HG02623 (cell line): ENCODE measurements at regions not wholly inside any gene's neighbourhood (a gene's known extent, or its start where the extent isn't known, plus 50 kb on each side); places are given as distances from the start of the nearest gene placed in this dataset.

Experiments
- ATAC-seq: cut with Tn5 transposase; IDR thresholded peaks from one replicate; pipeline ENCODE4 v1.9.1; 2021; ENCODE audit warnings: moderate library complexity; ENCODE audit not compliant: unreplicated experiment

DNA sequence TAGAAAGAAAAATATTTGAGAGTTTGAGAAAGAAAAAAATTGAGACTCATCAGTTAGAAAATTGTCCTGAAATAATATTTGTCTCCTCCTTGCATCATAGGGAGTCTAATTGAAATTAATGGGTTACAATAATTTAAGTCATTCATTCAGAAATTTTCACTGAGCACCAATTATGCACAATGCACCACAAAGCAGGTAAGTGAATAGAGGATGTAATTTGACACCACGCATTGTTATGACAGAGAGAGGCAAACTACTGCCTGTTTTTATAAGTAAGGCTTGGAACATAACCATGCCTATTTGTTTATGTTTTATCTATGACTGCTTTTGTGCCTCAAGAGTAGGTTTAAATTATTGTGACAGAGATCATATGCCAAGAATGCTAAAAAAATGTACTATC lies 537.9 kb upstream of the FAT3 start:
- no peak for ATAC-seq

GRCh38 chr11:91686281-91686680 lies 538.3 kb upstream of the FAT3 start:
- ATAC-seq: no peak

DNA sequence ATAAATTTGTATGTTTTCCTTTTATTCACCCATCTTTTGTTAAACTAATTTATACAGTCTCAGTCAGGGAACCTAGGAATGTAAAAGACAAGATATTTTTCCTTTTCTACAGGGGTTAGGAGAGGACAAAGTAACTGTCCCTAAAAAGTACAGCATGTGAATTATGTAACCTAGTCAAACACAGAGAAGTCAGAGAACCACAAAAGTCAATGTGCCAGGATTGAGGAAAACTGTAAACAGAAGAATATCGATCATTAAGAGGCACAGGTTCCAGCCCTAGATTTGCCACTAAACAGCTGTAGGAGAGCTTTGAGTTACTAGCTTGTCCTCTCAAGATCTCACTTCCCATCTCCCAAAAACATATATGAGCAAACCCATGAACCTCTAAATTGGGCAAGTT lies 550.9 kb upstream of the FAT3 start:
- no peak for ATAC-seq

- ATAC-seq: no peak
Observed at GRCh38 chr11:91664521-91664920, 560.1 kb upstream of the FAT3 start.

DNA sequence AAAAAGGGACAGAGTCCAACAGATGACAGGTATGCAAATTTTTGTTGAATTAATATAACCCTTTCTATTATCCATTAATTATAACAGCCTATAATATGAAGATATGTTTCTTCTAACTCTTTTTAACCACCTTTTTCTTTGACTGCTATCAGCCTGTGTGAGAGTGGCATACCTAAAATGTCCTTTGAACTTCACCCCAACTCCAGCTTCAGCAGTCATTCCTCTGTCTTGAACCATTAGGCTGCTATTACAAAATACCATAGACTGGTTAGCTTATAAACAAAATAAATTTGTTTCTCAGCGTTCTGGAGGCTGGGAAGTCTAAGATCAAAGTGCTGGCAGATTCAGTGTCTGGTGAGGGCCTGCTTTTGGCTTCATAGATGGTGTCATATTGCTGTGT lies 564.6 kb upstream of the FAT3 start:
- no peak for ATAC-seq

GRCh38 chr11:91654686-91655085 lies 569.9 kb upstream of the FAT3 start:
- no peak for ATAC-seq

GRCh38 chr11:91653079-91653754 lies 571.4 kb upstream of the FAT3 start:
- ATAC-seq: no peak

DNA sequence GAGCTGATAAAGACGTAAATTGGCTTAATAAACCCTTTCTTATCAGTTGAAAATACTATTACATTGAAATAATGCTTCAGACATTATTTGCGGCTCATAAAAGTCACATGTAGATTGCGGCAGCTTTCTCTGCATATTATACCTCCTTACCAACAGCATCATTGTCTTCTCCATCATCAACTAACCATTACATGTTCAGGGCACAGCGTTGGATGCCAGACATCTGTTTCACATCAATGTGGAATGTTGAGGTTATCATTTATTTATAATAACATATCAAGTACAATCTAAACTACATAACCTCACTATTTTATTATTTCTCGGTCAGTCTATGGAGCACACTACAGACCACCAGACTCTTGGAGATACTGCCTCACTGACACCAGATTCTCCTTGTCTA lies 573.8 kb upstream of the FAT3 start:
- no peak for ATAC-seq

GRCh38 chr11:91641153-91641552 lies 583.5 kb upstream of the FAT3 start:
- ATAC-seq: no peak

- no peak for ATAC-seq
Observed at GRCh38 chr11:91639359-91639758, 585.3 kb upstream of the FAT3 start.

DNA sequence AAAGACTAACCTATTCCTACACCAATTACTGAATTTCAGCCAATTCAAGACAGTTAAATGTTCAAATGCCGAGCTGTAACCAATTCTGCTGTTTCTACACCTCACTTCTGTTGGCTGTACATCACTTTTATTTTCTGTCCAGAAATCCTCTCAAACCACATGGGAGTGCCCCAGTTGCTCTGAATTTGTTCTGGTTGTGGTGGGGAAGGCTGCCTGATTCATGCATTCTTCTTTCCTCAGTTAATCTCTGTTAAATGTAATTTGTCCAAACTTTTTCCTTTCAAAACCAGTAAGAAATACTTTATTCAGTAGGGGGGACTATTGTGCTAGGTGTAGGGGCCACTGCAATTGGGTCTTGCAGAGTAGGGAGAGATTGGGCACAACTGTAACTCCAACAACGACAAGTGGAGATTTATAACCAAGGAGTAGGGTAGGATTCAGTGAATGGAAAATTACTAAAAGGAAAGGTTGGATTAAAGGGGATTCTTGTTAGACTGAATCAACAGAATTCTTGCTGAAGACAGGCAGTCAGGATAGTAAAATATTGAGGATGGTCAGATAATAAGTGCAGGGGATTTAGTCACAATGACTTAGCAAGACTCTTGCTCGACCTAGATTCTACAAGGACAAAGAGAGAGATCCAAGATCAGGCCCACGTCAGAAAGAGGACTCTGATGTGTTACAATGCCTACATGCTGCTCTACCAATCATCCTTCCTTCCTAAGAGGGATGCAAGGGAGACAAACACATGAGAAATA lies 593.5 kb upstream of the FAT3 start:
- no peak for ATAC-seq

DNA sequence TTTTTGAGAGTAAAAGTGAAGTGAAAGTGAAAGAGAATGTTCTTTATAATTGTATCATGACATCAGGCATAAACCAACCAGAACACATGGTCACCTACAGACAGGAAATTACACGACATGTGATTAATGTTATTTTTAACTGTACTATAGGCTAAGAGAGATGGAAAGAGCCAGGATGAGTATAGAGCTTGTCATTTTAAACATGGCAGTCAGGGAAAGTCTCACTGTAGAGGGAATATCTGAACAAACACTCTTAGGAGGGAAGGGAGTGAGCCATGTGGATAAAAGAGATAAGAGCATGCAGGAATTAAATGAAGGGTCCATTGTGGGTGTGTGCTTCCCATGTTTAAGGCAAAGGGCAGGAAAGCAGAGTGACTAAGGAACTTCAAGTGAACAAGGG lies 599.1 kb upstream of the FAT3 start:
- ATAC-seq: no peak

GRCh38 chr11:91624021-91624420 lies 600.6 kb upstream of the FAT3 start:
- ATAC-seq: no peak

DNA sequence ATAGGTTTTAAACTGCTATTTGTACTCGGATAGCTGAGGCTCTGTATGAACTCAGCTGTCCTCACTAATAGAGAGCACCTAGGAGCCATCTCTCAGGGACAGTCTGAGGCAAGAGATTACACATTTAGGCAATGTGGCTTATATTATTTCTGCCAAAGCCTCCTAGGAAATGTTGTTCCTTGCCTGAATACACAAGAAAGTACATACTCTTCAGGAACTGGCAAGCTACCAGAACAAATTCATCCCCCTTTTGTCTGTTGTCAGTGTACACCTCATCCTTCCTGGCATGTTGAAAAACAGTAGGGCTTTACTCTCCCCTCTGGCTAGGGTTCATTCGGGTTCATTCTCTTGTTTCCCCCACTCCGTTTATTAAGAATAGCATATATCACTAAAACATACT lies 615.9 kb upstream of the FAT3 start:
- no peak for ATAC-seq

DNA sequence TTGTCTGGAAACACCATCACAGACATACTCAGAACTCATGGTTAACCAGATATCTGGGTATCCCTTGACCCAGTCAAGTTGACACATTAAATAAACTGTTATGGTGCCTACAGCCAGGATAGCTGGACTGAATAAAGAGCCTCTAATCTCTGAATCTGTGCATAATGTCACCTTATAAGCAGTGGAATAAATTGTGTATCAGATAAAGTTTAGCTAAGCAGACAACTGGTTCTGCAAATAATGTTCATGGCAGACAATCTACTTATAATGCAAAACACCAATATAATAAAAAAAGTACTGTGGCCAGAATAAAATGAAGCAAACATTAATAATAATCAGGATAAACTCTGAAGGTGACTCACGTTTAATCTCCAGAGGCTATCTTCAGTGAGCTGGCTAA lies 628.5 kb upstream of the FAT3 start:
- ATAC-seq: no peak

DNA sequence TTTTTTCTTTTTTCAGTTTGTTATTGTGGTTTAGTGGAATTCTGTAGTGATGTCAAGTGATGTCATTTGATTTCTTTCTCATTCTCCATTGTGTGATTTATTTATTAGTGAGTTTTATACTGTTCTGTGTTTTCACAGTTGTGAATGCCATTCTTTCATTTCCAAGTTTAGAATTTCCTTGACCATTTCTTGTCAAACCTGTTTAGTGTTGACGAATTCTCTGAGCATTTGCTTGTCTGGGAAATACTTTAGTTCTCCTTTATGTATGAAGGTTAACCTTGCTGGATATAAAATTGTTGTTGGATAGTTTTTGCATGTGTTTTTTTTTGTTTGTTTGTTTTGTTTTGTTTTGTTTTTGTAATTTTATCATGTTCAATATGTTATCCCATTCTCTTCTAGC lies 633.6 kb upstream of the FAT3 start:
- no peak for ATAC-seq

DNA sequence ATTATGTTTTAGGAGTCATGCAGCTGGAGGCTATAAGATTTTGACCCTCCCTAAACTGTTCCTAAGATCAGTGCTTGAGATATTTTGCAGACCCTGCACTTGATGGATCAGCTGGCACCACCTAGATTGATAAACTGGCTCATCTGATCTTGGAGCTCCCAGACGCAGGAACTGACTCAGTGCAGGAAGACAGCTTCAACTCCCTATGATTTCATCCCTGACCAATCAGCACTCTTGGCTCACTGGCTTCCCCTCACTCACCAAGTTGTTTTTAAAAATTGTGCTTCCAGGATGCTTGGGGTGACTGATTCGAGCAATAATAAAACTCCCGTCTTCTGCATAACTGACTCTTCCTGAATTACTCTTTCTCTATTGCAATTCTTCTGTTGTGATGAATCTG lies 637.5 kb upstream of the FAT3 start:
- ATAC-seq: no peak

GRCh38 chr11:91585035-91585801 lies 639.4 kb upstream of the FAT3 start:
- ATAC-seq: no peak

DNA sequence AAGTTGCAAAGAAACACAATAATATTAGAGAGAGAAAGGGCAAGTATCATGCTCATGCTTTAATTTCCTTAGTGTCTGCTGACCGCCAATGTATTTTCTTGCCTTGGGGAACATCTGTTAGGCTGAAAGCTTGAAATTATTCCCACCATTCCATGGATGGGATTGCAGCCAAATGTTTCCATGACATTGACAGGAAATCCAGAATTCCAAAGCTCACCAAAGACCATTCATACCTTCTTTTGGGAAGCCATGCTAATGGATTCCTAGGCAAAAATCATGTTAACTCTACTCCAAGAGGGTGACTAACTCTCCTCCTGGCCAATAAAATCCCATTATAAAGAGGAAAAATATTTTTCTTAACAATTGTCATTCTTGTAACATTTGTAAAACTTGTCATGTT lies 661.4 kb upstream of the FAT3 start:
- ATAC-seq: no peak

- ATAC-seq: no peak
Observed at GRCh38 chr11:91560434-91560833, 664.2 kb upstream of the FAT3 start.

DNA sequence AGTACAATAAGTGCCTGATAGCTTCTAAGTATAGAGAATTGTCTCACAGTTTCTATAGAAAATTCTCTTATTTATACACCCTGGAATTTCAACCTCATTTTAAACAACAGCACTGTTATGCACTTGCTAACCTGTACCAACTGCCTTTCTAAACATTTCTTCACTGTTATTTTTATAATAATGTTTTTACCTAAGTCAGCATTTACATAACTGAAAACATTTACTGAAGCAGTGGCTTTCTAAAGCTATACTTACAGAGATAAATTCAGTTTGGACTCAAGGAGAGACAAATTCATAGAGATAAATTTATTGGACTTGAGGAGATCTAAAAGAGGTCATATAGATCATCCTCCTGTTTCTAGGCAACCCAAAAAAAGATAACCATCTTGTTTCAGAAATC lies 686.6 kb upstream of the FAT3 start:
- no peak for ATAC-seq

DNA sequence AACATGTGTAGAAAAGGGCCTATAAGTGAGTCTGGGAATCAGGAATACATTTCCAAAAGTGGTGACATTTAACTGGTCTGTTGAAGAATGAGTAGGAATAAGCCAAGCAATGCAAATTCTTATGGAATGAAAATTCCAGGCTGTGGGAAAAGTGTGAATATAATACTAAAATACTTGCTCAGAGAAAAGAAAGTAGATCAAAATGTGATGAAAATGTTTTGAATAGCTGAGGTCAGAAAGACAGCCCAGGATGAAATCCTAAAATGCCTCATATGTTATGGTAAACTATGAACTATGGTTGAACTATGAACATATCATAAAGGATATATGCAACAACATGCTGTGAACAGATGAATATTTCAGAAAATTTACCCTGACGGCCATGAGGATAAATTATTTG lies 688.3 kb upstream of the FAT3 start:
- no peak for ATAC-seq
